Epidermal melanocyte (primary cell): ENCODE measurements at regions not wholly inside any gene's neighbourhood (a gene's known extent, or its start where the extent isn't known, plus 50 kb on each side); places are given as distances from the start of the nearest gene placed in this dataset.

ENCODE experiments used
- DNase-seq: peaks from one replicate; pipeline ENCODE4 v3.0.0; 2011; ENCODE audit warnings: low spot score; ENCODE audit not compliant: insufficient read length

DNA sequence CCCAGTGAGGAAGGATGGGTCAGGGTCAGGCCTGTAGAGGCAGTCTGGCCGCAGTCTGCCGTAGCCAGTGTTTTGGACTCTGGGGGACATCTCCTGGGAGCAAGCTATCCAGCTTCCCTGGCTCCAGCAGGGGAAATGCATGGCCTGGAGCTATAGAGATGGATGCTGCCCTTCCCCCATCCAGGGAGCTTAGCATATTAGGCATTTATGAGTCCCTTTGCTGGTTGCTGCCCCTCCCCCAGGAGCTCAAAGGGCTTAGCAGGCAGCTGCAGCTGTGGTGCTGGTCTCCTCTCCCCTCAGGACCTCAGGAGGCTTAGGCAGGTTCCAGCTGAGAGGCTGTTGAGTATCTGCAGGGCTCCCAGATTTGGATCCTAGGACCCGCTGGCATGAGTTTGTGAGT is 1158.7 kb downstream of the DTWD2 start:
- DNase-seq = no peak

DNA sequence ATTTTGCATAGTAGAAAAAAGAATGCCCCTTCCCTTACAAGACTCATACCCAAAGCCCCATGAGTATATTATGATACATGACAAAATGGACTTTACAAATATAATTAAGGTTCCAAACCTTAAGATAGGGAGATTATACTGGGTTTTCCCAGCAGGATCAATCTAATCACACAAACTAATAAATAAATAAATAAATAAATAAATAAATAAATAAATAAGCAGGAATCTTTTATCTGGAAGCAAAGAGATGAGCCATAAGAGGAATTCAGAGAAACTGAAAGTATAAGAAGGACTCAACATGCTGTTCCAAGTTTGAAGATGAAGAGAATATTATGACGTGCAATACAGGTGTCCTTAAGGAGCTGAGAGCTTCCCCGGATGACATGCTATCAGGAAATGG is 1174.5 kb downstream of the DTWD2 start:
- DNase-seq = no peak

DNA sequence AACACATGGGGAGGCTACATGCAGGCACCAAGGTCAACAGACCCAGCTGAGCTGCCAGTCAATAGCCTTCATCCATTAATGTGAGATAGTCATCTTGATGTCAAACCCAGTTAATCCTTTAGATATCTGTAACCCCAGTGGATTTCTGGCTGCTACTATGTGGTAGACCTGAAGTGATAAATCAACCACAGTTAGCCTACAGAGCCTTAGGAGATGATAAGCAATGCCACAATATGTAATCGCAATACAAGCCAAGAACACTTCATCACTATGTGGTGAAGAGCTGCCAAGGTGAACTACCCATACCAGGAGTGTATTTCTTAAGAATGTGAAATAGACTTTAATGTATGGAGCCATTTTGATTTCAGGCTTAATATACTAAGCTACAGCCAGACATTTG is 1175.5 kb downstream of the DTWD2 start:
- DNase-seq = no peak

DNA sequence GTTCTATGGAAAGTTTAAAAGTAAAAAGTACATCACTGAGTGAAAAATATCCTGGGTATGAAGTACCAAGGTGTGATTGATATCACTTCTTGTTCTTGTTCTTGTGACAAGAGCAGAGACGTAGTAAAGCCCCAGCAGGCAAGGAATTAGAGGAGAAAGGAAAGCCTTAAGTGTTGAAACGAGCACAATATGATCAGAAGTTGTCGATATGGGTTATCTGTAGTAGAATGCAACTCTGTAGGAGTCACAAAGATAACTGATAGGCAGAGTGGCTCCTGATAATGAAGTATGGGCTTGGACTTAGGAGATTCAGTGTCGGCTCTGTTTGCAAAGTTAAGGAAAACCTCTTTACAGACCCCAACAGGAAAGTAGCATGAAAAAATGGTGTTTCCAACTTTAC is 1179.1 kb downstream of the DTWD2 start:
- DNase-seq = no peak

DNA sequence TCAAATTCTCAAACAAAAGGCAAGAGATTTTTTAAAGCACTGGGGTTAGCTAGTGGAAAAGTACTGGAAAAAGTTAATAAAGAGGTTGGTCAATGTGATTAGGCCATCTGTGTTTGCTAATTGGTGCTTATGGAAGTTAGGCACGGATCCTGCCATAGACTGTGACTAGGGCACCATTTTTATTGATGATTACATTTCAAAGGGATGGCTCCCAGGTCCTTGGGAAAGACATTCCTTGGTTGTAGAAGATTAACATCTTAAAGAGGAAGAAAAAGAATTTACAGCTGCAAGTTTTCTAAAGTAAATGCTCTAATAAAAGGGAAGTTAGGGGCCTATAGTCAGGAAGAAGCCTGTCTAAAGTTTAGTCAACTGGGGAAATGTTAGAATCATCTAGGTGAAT is 1183.3 kb downstream of the DTWD2 start:
- no peak for DNase-seq

DNA sequence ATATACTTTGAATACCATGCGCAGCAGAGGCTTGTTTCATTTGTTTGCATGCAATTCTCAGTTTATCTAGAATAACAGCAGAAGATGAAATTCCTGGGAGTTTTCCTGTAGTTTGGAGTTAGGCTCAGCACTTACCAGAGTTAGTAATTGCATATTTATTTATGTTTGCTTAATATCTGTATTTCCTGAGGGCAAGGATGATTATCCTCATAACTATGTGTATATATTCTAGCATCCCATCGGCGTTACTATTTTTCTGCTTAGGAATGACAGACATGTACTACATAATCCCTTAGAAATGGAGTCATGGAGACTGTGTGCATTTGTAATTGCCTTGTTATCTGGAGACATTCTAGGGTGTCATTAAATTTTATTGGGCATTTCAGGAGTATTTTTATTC is 1184.8 kb downstream of the DTWD2 start:
- no peak for DNase-seq

DNA sequence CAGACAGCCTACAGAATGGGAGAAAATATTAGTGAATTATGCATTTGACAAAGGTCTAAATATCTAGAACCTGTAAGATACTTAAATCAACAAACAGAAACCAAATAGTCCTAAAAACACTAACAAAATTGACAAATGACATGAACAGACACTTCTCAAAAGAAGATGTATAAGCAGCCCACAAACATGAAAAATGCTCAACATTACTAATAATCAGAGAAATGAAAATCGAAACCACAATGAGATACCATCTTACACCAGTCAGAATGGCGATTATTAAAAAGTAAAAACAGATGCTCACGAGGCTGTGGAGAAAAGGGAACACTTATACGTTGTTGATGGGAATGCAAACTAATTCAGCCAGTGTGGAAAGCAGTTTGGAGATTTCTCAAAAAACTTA is 1186.8 kb downstream of the DTWD2 start:
- DNase-seq = no peak

DNA sequence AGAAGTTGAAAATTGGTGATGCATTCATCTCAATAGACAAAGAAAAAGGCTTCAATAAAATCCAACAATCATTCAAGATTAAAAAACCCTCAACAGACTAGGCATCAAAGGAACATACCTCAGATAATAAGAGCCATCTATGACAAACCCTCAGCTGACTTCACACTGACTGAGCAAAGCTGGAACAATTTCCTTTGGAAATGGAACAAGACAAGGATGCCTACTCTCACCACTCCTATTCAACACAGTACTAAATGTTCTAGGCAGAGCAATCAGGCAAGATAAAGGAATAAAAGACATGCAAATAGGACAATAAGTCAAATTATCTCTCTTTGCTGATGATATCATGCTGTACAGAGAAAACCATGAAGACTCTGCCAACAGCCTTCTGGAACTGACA is 1188.1 kb downstream of the DTWD2 start:
- DNase-seq = no peak

DNA sequence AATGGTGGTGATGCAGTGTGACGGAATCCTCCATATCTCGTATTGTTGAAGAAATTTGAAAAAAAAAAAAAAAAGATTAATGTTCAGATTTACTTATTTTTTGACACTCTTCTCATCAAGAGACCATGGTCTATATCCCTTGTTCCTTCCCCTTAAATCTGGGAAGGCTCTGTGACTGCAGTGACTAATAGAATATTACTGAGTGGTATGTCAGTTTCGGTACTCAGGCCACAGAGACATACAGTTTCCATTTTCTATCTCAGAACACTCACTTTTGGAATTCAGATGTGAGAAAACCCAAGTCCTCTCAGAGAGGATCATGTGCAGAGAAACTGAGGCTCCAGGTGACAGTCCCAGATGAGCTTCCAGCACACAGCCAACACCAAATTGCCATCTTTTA is 1193.5 kb downstream of the DTWD2 start:
- DNase-seq = no peak

DNA sequence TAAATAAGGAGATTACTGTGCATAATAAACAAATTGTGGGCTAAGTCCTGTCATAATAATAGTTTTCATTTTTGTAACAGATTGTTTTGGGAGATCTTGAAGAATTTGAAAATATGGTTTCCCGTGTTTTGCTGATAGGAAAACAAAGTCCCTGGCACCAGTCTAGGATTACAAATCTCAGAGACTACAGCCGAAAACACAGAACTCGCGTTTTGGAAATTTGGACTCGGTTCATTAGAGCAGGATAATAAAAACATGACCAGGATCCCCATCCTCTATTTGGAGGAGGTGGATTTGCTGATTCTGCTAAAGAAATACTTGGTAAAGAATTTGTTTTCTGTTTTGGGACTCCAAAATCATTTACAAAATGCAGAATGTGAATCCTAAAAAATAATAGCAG is 1194.4 kb downstream of the DTWD2 start:
- DNase-seq = no peak

DNA sequence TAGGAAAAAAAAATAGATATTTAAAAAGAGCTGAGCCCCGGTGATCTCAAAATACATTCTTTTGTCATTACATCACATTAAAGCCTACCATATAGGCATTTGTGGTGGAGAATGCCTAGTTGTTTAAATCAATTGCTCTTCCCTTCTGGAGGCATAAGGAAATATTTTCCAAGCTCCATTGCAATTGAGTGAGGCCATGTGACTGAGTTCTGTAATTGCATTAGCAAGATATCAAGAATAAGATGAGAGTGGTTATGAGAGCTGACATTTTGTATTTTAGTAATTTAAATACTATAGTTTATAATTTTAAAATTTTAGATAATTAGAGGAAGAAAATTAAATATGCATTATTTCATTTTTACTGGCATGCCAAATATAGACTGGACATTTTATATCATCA is 1195.9 kb downstream of the DTWD2 start:
- DNase-seq = no peak

DNA sequence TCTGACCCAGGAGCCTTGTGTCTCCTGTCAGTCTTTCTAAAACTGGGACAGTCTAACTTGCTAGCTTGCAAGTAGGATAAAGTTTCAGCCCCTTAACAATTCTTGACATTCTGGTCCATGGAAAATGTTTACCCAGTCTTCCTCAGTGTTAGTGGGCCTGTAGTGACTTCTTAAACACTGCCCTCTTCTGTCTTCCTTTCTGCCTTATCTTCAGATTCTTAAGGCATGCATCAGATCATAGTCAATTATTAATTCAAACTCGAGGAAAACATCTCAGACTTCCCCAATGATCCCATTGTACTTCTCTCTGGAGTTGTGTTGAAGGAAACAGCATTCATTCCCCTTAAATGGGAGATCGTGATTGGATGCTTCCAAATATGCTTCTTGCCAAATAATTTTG is 1199.8 kb downstream of the DTWD2 start:
- no peak for DNase-seq

DNA sequence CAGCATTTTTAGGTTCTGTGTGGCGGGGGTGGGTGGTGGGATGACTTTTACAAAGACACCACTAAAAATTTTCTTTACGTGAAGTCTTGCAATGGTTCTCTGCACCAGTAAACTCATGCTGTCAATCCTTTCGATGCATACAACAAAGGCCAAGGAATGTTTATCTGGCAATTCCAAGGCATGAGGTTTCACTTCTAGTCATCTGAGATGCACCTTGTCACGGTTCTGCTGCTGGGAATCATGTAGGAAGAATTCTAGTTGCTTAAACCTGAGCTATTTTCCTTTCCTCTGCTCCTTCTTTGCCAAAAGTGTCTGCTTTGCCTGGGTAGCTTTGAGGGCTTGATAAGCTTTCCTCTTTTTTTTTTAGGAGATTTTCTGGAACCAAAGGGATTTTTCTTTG is 1204.5 kb upstream of the SEMA6A start:
- DNase-seq = no peak

DNA sequence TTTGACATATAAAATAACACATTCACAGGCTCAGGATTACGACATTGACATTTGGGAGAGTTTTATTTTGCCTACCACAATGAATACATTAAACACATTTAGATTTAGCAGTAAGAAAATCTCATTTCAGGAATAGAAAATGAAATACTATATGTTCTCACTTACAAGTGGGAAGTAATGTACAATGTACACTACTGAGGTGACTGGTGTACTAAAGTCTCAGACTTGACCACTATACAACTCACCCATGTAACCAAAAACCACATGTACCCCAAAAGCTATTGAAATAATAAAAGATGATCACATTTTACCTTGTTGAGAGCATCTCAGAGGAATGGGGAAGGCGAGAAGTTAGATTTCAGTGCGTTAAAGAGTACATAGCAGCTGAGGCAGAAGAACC is 1202.4 kb upstream of the SEMA6A start:
- DNase-seq = no peak

DNA sequence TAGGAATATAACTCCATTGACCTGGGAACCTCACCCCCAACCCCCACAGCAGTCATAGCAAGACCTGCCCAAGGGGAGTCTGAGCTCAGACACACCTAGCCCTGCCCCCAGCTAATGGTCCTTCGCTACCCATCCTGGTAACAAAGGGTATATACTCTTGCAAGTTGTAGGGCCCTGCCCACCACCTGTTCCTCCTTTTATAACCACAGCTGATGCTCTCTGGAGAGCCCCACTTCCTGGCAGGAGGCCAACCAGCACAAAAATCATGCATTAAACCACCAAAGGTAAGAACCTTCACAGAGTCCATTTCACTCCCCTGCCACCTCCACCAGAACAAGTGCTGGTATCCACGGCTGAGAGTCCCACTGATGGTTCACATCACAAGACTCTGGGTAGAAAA is 1195.3 kb upstream of the SEMA6A start:
- DNase-seq = no peak

DNA sequence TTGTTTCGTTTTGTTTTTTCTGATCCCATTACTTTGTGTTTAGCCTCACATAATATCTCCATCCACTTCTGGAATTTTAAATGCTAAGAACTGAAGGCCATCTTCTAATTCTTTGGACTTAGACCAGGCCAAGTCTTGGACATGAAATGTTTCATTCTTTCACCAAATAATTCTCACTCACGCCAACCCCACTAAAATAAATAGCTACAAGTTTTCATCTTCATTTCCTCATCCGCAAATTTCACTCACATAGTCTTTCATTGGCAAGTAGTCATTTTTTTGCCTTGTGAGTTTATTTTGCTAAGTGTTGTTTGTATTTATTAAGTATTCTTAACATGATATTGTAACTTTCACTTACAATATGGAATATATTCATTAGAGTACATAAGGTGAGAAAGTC is 1188.6 kb upstream of the SEMA6A start:
- no peak for DNase-seq

DNA sequence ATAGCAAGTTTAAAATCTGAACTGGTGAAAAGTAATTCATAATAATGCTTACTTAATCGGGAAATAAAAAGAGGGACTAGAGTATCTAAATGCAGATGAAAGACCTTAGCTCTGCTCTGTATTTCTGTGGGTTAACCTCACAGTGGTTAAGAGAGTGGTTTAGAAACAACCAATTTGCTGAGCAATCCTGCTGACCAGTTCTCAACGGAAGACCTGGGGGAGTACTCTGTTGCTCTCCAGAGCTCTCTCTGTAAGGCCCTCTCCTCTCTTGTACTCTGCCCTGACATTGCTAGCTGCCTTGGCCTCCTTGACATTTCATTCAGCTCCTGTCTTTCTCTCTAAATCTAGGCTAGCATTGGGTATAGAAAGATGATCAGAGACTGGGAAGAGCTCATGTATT is 1186.6 kb upstream of the SEMA6A start:
- DNase-seq = no peak

DNA sequence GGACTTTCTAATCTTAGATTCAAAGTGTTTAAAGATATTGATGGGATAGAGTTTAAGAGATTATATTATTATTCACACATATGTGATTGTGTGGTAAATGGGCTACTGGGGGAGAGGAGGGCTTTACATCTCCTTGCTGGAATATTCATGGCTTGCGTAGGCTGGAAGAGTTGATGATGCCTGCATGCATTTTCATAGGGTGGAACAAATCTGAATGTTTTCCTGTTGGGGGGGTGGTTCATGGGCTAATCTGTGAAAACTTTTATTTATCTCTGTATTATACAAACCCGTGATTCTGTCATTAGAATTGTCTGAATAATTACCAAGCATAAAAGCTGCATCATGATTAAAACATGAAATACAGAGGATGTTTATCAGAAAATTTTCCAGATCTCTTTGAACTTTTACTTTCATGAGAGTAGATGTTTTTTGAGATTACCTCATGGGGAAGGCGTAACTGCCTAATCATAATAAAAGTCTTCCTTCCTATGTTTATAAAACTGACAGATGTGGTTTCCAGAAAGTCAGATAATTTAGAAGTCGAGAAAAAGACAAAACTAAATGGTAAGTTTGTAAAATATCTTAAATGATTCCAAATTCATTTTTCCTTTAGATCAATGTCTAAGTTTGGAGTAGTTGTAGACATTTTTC is 1185.4 kb upstream of the SEMA6A start:
- no peak for DNase-seq

DNA sequence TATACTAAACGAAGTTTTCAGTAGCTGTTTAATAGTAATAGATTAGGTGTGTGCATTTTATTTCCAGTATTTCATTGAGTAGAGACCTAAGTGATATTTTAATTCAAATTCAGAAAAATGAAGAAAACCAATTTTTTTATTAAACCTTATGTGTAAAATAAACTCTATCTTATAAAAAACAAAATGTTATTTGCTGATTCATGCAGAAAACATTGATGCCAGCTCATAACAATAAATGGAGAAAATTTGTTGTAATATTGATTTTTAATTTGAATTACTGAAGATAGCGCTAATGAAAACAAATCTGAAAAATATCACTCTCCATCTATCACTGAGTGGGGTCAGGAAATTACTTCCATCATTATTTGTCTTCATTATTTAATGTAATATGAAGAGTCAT is 1177.8 kb upstream of the SEMA6A start:
- DNase-seq = no peak

DNA sequence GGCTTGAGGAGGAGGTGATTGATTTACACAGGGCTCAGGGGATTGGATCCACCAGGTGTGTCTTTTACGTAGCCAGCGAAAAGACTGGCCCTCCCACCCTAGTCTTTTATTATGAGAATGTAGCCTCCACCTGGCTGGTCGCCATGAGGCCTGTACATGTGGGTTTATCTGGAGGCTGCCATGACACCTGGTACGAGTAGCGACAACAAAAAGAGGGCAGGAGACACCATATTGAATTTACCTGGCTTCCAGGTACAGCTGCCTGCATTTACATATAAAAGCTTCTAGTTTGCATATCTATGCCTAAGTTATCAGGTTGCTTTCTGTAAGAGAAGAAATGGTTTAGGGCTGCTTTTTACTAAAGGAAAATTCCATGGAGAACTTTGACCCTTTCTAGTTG is 1173.7 kb upstream of the SEMA6A start:
- no peak for DNase-seq

DNA sequence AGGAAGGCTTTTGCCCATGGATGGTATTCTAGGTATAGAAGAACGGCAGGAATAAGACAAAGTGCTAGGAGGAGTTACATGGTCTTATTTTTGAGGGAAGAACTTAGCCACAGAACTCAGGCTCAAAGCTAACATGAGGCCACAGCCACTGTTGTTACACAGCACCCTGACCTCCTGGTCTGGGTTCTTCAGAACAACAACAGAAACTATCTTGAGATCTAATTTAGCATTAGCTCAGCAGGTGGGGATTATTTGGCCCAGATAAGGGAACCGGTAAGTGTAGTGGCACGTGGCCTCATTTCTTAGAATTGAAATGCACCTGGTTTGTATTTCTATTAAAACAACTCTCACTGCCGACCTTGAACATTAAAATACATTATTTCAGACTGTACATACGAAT is 1168.7 kb upstream of the SEMA6A start:
- no peak for DNase-seq

DNA sequence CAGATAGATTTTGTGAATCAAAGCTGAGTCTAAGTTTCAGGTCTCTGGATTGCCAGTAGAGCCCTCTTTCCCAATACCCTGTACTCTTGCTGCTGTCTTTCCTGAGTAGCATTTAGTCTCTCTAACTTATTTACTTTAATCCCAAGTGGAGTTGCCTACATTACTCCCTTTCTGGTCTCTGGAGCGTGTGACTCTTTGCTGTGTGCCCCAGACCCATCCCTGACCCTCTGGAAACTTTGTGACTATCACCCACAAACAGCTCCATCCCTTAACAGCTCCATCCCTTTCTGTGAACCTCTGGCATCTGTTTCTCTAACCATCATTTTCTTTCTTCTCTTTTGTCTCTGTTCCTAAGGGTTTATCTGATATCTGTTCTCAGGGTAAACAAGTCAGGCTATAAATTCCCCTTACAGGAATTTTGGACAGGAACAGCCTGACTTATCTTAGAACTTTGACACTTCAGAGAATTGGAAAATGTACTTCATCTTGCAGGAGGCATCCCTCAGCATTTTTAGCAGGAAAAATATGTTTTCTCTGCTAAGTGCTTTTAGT is 1167.1 kb upstream of the SEMA6A start:
- DNase-seq = no peak

DNA sequence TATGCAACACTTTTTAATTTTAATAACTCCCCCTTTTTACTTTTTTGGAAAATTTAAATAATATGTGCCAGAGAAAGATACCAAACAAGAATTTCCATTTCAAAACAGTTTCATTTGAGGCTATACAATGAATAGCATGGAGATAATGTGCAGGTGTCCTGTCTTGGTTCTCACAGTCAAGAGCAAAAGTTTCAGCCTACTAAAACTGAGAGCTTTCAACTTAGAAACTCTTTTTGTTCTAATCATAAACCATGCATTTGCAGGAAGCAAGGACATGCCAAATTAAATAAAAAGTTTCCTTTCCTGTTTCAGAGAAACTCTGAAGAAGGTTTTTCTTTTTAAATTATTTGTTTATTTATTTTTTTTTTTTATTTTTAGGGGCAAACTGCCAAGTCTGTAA is 1165.6 kb upstream of the SEMA6A start:
- DNase-seq = no peak

DNA sequence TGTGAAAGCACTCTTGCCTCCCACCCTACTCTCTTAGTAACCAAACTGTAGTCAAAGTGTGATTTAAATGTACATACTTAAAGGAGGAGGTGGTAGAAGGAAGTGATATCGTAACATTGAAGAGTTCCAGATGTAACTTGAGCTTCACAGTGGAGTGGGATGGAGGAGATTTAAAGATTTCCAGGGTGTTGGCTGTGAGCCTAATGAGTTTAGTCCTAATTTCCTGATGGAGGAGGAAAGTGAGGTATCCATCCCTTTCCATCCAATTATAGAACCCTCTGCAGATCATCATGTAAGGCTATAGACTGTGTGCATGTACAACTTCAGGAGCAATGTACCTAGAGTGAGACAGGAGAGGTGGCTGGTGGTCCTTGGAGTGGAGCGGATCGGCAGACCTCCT is 1163.9 kb upstream of the SEMA6A start:
- no peak for DNase-seq
